Memory B cell (primary cell): ENCODE measurements at regions not wholly inside any gene's neighbourhood (a gene's known extent, or its start where the extent isn't known, plus 50 kb on each side); places are given as distances from the start of the nearest gene placed in this dataset.

ENCODE experiments used
- ATAC-seq: fragments of 150-1000 bp; cut with Tn5 transposase; 2 replicates; pipeline ENCODE4 v1.10.0; 2021; ENCODE audit warnings: low read depth, mild to moderate bottlenecking, moderate library complexity
- DNase-seq, 2 donors: peaks; one replicate each; pipeline ENCODE4 v3.0.0; 2022; ENCODE audit warnings: low spot score in 2 of 2
- H3K27ac Mint-ChIP-seq: one replicate; pipeline ENCODE4 v1.8.0; 2022; ENCODE audit warnings: mild to moderate bottlenecking, moderate library complexity, mixed read lengths
- H3K27me3 Mint-ChIP-seq: one replicate; pipeline ENCODE4 v1.8.0; 2022; ENCODE audit warnings: mixed read lengths
- H3K36me3 Mint-ChIP-seq: one replicate; pipeline ENCODE4 v1.8.0; 2022; ENCODE audit warnings: mild to moderate bottlenecking, mixed read lengths
- H3K4me1 Mint-ChIP-seq: one replicate; pipeline ENCODE4 v1.8.0; 2022; ENCODE audit warnings: mixed read lengths
- H3K4me3 Mint-ChIP-seq: one replicate; pipeline ENCODE4 v1.8.0; 2022; ENCODE audit warnings: mild to moderate bottlenecking, moderate library complexity, mixed read lengths
- H3K9me3 Mint-ChIP-seq: one replicate; pipeline ENCODE4 v1.8.0; 2022; ENCODE audit warnings: mixed read lengths

- Mint-ChIP-seq H3K4me1 (peaks cover 24% of the 10 kb centered on the region), H3K27ac (peak overlapping the region; percentile 11), H3K4me3 (peak overlapping the region; percentile 22), H3K9me3 (no peaks in the 10 kb centered on the region), H3K27me3 (peaks cover 6% of the 10 kb centered on the region), H3K36me3 (peaks cover 3% of the 10 kb centered on the region)
- no peak for ATAC-seq
- no peak for DNase-seq
Observed at GRCh38 chr20:36097337-36098151, 57.0 kb upstream of the EPB41L1 start.

DNA sequence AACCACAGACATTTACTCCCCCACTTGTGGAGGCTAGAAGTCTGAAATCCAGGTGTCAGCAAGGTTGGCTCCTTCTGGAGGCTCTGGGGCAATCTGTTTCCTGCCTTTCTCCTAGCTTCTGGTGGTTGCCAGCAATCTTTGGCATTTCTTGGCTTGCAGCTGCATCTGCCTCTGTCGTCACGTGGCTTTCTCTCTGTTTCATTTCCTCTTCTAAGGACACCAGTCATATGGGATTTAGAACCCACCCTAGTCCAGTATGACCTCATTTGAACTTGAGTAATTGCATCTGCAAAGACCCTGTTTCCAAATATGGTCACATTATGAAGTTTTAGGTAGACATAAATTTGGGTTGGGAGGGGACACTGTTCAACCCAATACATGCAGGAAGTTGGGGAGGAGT is 56.2 kb upstream of the EPB41L1 start:
- Mint-ChIP-seq H3K9me3 (no peaks in the 10 kb centered on the region), H3K4me1 (peaks cover 19% of the 10 kb centered on the region), H3K36me3 (no peaks in the 10 kb centered on the region), H3K4me3 (no peak overlapping the region), H3K27ac (peak overlapping the region; percentile 15), H3K27me3 (peaks cover 1% of the 10 kb centered on the region)
- ATAC-seq = peak; percentile 88
- DNase-seq = peak; percentile 32 to 58

GRCh38 chr20:36099106-36099505 is 55.4 kb upstream of the EPB41L1 start:
- no peak overlapping the region for H3K27ac Mint-ChIP-seq
- no peak overlapping the region for H3K4me3 Mint-ChIP-seq
- peaks cover 3% of the 10 kb centered on the region for H3K27me3 Mint-ChIP-seq
- H3K4me1 Mint-ChIP-seq = peaks cover 17% of the 10 kb centered on the region
- H3K36me3 Mint-ChIP-seq = no peaks in the 10 kb centered on the region
- DNase-seq (no peak), ATAC-seq (no peak)
- H3K9me3 Mint-ChIP-seq = no peaks in the 10 kb centered on the region

GRCh38 chr20:36101192-36101591 is 53.3 kb upstream of the EPB41L1 start:
- H3K27me3 Mint-ChIP-seq = peaks cover 2% of the 10 kb centered on the region
- no peak for ATAC-seq
- DNase-seq = no peak
- no peaks in the 10 kb centered on the region for H3K9me3 Mint-ChIP-seq
- H3K36me3 Mint-ChIP-seq = no peaks in the 10 kb centered on the region
- peaks cover 17% of the 10 kb centered on the region for H3K4me1 Mint-ChIP-seq
- no peak overlapping the region for H3K27ac Mint-ChIP-seq
- H3K4me3 Mint-ChIP-seq = no peak overlapping the region

DNA sequence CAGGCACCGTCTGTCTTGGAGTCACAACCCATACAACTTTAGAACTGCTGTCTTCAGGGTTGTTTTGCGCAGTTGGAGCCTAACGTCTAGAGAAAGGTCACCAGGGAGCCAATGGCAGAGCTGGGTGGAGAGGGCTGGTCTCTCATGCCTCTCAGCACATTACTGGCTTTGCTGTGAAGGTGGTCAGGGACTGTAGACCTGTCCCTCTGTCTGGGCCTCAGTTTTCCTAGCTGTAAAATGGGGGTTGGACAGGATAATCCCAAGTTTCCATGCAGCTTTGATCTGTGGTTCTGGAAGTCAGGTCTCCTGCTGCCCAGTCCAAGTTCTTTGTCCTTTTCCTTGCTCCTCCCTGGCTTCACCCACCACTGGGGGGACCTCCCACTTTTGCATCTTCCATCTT is 52.2 kb upstream of the EPB41L1 start:
- H3K4me3 Mint-ChIP-seq = no peak overlapping the region
- no peaks in the 10 kb centered on the region for H3K9me3 Mint-ChIP-seq
- DNase-seq (no peak), ATAC-seq (no peak)
- H3K27me3 Mint-ChIP-seq = peaks cover 2% of the 10 kb centered on the region
- no peak overlapping the region for H3K27ac Mint-ChIP-seq
- peaks cover 15% of the 10 kb centered on the region for H3K4me1 Mint-ChIP-seq
- no peaks in the 10 kb centered on the region for H3K36me3 Mint-ChIP-seq

DNA sequence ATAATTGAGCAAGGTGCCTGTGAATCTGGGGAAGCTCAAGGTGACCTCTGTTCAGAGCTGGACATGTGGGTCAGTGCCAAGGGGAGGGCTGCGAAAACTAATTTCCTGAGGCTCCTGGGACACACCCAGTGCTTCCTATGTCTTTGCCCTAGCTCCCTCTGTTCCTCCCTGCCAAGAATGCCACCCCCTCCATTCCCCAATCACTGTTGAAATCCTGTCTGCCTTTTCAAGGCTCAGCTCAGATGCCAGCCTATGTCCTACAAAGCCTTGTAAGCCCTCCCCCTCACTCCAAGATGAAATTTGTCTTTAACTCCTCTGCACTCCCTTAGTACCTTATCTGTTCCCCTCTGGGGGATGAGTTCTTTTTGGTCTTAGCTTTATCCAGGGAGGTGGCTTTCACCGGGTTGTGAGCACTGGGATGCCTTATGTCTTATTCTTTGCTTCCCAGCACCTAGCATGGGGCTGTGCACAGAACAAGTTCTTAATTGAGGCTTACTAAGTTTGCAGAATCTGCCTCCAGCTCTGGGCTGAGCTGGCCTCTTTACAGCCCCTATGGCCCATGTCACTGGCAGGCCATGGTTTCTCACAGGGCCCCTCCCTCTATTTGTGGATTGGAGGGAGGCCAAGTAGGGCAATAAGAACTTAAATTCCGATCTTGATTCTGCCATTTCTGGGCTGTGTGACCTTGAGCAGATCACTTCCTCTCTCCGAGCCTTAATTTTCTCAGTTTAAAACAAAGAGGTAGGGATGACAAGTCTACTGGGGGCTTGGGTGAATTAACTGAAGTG is 51.5 kb upstream of the EPB41L1 start:
- H3K27ac Mint-ChIP-seq = no peak overlapping the region
- peaks cover 8% of the 10 kb centered on the region for H3K4me1 Mint-ChIP-seq
- H3K36me3 Mint-ChIP-seq = no peaks in the 10 kb centered on the region
- H3K9me3 Mint-ChIP-seq = no peaks in the 10 kb centered on the region
- DNase-seq (no peak), ATAC-seq (no peak)
- peaks cover 2% of the 10 kb centered on the region for H3K27me3 Mint-ChIP-seq
- no peak overlapping the region for H3K4me3 Mint-ChIP-seq

DNA sequence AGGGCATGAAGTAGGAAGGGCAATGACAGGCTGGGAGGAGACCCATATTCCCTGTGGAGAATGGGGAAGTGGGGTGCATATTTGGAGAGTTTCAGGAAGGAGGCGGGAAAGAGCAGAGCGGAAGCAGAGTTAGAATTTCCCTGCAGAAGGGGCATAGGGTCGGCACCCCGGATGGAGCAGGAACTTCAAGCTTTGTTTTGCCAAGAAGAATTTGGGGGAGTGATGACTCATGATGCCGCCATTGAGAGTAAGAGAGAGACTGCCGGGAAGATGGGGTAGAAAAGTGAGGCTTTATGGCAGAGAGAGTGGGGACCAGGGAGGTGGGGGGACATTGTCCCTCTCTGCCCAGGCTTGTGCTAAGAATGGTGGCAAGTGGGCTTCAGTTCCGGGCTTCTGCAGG is 50.3 kb upstream of the EPB41L1 start:
- ATAC-seq = no peak
- no peak overlapping the region for H3K27ac Mint-ChIP-seq
- DNase-seq = no peak
- no peaks in the 10 kb centered on the region for H3K9me3 Mint-ChIP-seq
- peaks cover 2% of the 10 kb centered on the region for H3K27me3 Mint-ChIP-seq
- H3K4me1 Mint-ChIP-seq = peaks cover under 1% of the 10 kb centered on the region
- H3K4me3 Mint-ChIP-seq = no peak overlapping the region
- H3K36me3 Mint-ChIP-seq = no peaks in the 10 kb centered on the region
